GM06990 (cell line): ENCODE measurements at regions not wholly inside any gene's neighbourhood (a gene's known extent, or its start where the extent isn't known, plus 50 kb on each side); places are given as distances from the start of the nearest gene placed in this dataset.

Experiments used
- DNase-seq: peaks from one replicate; pipeline ENCODE4 v3.0.0-alpha.2; 2011; ENCODE audit not compliant: insufficient read length; ENCODE audit errors: extremely low read depth
- H3K27me3 ChIP-seq: replicated peaks from 2 replicates; pipeline ENCODE4 v1.6.0; 2011; ENCODE audit warnings: low read length; ENCODE audit not compliant: control insufficient read depth, insufficient read depth
- H3K36me3 ChIP-seq: 2 replicates; pipeline ENCODE4 v1.5.1; 2011; ENCODE audit warnings: low read length; ENCODE audit not compliant: control insufficient read depth, insufficient read depth
- H3K4me3 ChIP-seq: replicated peaks from 2 replicates; pipeline ENCODE4 v1.5.1; 2011; ENCODE audit warnings: low read depth, mild to moderate bottlenecking, control low read depth, low read length
- CTCF ChIP-seq: IDR thresholded peaks from 2 replicates; pipeline ENCODE4 v1.5.1; 2011; ENCODE audit warnings: low read length, control low read depth, mild to moderate bottlenecking, inconsistent platforms; ENCODE audit not compliant: insufficient read depth, poor library complexity, severe bottlenecking

GRCh38 chr14:54105898-54106297, 149.3 kb upstream of the BMP4 start:
- no peak for DNase-seq
- no peak overlapping the region for H3K4me3 ChIP-seq

GRCh38 chr14:54106661-54107377, 150.2 kb upstream of the BMP4 start:
- H3K27me3 ChIP-seq, result no peaks in the 10 kb centered on the region
- H3K36me3 ChIP-seq, result no peaks in the 10 kb centered on the region
- no peak overlapping the region for H3K4me3 ChIP-seq
- no peak for DNase-seq
- TF ChIP-seq CTCF, result no peak

More at GRCh38 chr14:54105898-54106297, 149.3 kb upstream of the BMP4 start:
- Histone ChIP-seq H3K27me3 (no peaks in the 10 kb centered on the region), H3K36me3 (no peaks in the 10 kb centered on the region)
- no peak for TF ChIP-seq CTCF

GRCh38 chr14:54108481-54109471, 152.2 kb upstream of the BMP4 start:
- no peaks in the 10 kb centered on the region for H3K27me3 ChIP-seq
- DNase-seq, result no peak
- no peak for TF ChIP-seq CTCF

DNA sequence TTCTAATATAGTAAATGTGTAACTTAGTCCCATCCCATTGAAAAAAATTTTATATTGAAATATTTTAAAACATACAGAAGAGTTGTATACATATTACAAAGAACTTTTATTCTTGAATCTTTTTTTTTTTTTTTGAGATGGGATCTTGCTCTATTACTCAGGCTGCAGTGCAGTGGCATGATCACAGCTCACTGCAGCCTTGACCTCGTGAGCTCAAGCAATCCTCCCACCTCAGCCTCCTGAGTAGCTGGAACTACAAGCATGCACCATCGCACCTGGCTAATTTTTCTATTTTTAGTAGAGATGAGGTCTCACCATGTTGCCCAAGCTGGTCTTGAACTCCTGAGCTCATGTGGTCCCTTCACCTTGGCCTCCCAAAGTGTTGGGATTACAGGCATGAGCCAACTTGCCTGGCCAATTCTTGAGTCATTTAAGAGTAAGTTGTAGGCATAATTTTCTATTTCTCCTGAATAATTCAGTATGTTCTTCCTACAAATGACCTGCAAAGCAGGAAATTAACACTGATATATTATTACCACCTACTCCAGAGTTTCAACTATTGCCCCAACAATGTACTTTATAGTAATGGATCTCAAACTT, 153.0 kb upstream of the BMP4 start:
- DNase-seq, result no peak
- no peaks in the 10 kb centered on the region for H3K36me3 ChIP-seq
- H3K4me3 ChIP-seq, result no peak overlapping the region
- no peak for TF ChIP-seq CTCF
- H3K27me3 ChIP-seq, result no peaks in the 10 kb centered on the region

More at GRCh38 chr14:54108481-54109471, 152.2 kb upstream of the BMP4 start:
- H3K36me3 ChIP-seq, result no peaks in the 10 kb centered on the region
- H3K4me3 ChIP-seq, result no peak overlapping the region

GRCh38 chr14:54114941-54115340, 158.3 kb upstream of the BMP4 start:
- no peak overlapping the region for H3K4me3 ChIP-seq
- H3K36me3 ChIP-seq, result no peaks in the 10 kb centered on the region
- no peak for DNase-seq
- H3K27me3 ChIP-seq, result no peaks in the 10 kb centered on the region
- no peak for TF ChIP-seq CTCF
